ENCODE measurements at regions not wholly inside any gene's neighbourhood (a gene's known extent, or its start where the extent isn't known, plus 50 kb on each side); places are given as distances from the start of the nearest gene placed in this dataset.

GRCh38 chr10:42929993-42930392, 146.9 kb upstream of the RET start:
- no peaks in the 10 kb centered on the region; the same call in 1 of the 2 replicates for H3K27me3 ChIP-seq (ENCODE audit: insufficient read depth, low read length)
- no peak overlapping the region for H3K14ac ChIP-seq (ENCODE audit: insufficient read depth, low read length)
- no peaks in the 10 kb centered on the region for H3K9me3 ChIP-seq (ENCODE audit: control insufficient read depth, low read depth, low read length)
- no peaks in the 10 kb centered on the region for H3K79me2 ChIP-seq (ENCODE audit: insufficient read depth, low read length)
- peaks cover 11% of the 10 kb centered on the region for H3K23me2 ChIP-seq (ENCODE audit: insufficient read length, low read depth, low read length, poor library complexity, severe bottlenecking)
- Mint-ChIP-seq H3K9me3 (peaks cover 2% of the 10 kb centered on the region in 2 experiments; a peak in 3 of 5 replicates), H3K27me3 (ENCODE audit: low read depth) (peaks cover 49% of the 10 kb centered on the region), H3K4me3 (no peak overlapping the region), H3K4me1 (peaks cover 38 to 48% of the 10 kb centered on the region in 2 experiments), H3K36me3 (ENCODE audit: insufficient read depth in 1 of 3, low read depth in 3 of 3) (no peaks in the 10 kb centered on the region; a peak in 1 of 7 replicates), H3K27ac (no peak overlapping the region)
- no peak overlapping the region for H3K4me2 ChIP-seq (ENCODE audit: insufficient read depth, insufficient read length, low read length)
- peaks cover 2% of the 10 kb centered on the region for H3K4me1 ChIP-seq (ENCODE audit: insufficient read depth, low read length)
- no peak overlapping the region for H2AFZ ChIP-seq (ENCODE audit: low read length)
- no peaks in the 10 kb centered on the region for H3K79me1 ChIP-seq (ENCODE audit: insufficient read depth, low read depth, low read length, poor library complexity, severe bottlenecking)
- no peaks in the 10 kb centered on the region for H4K20me1 ChIP-seq (ENCODE audit: control insufficient read depth, insufficient read depth, insufficient read length)
- H3K27ac ChIP-seq (ENCODE audit: insufficient read length, low read depth, low read length) = no peak overlapping the region
- H3T11ph ChIP-seq (ENCODE audit: low read length) = no peak overlapping the region
- no peak overlapping the region for H3K23ac ChIP-seq (ENCODE audit: insufficient read length, low read depth, low read length)
- peak; percentile 8 for DNase-seq
- no peak overlapping the region for H2BK5ac ChIP-seq (ENCODE audit: insufficient read length, low read length)
- no peak overlapping the region for H3K9ac ChIP-seq (ENCODE audit: extremely low read depth, insufficient read length, low read length)
- H2BK20ac ChIP-seq (ENCODE audit: low read depth, low read length, poor library complexity, severe bottlenecking) = no peak overlapping the region
- no peak overlapping the region for H2BK120ac ChIP-seq (ENCODE audit: low read depth, low read length, poor library complexity, severe bottlenecking)
- no peak overlapping the region for H3K56ac ChIP-seq (ENCODE audit: insufficient read length, low read depth, low read length)
- no peak overlapping the region for H2BK12ac ChIP-seq (ENCODE audit: insufficient read length, low read depth, low read length)
- H3K18ac ChIP-seq (ENCODE audit: insufficient read length, low read depth, low read length) = no peak overlapping the region
- no peak for TF ChIP-seq CTCF (conservative IDR thresholded peaks at IDR 0.05)
- no peak overlapping the region for H2AK5ac ChIP-seq (ENCODE audit: insufficient read length, low read length)
- no peak overlapping the region for H4K91ac ChIP-seq (ENCODE audit: insufficient read length, low read depth, low read length)
- H2BK15ac ChIP-seq (ENCODE audit: low read depth, low read length) = no peak overlapping the region
- no peak overlapping the region for H3K4ac ChIP-seq (ENCODE audit: low read depth, low read length)
- WGBS (ENCODE audit: extremely low coverage, insufficient read length, low lambda C conversion rate) = no CpG with 5 or more reads among the region's 8 CpGs
- no peak overlapping the region for H4K5ac ChIP-seq (ENCODE audit: insufficient read length, low read depth, low read length)
- no peak overlapping the region for H4K8ac ChIP-seq (replicated peaks; ENCODE audit: insufficient read length, low read depth, low read length)

Measured in H9 (cell line).